ENCODE measurements at regions not wholly inside any gene's neighbourhood (a gene's known extent, or its start where the extent isn't known, plus 50 kb on each side); places are given as distances from the start of the nearest gene placed in this dataset.

GRCh38 chr15:37581866-37582532 is 352.4 kb upstream of the TMCO5A start:
- Histone ChIP-seq H3K4me3 (ENCODE audit: low read length) (no peak overlapping the region), H3K27ac (ENCODE audit: low read depth, low read length) (no peak overlapping the region), H3K36me3 (ENCODE audit: insufficient read depth, low read length) (no peaks in the 10 kb centered on the region), H3K27me3 (ENCODE audit: insufficient read depth, low read length) (no peaks in the 10 kb centered on the region), H3K9me3 (ENCODE audit: insufficient read depth, low read depth, low read length) (peaks cover 19% of the 10 kb centered on the region), H3K9ac (ENCODE audit: low read depth, low read length) (no peak overlapping the region), H3K4me1 (ENCODE audit: insufficient read depth, low read length) (no peaks in the 10 kb centered on the region)
- 96% methylated on average over 25 of the region's 25 CpGs for WGBS

- Histone ChIP-seq H3K9me3 (ENCODE audit: insufficient read depth, low read depth, low read length) (peaks cover 19% of the 10 kb centered on the region), H3K9ac (ENCODE audit: low read depth, low read length) (no peak overlapping the region), H3K27ac (ENCODE audit: low read depth, low read length) (no peak overlapping the region), H3K4me3 (ENCODE audit: low read length) (no peak overlapping the region), H3K27me3 (ENCODE audit: insufficient read depth, low read length) (no peaks in the 10 kb centered on the region), H3K4me1 (ENCODE audit: insufficient read depth, low read length) (no peaks in the 10 kb centered on the region), H3K36me3 (ENCODE audit: insufficient read depth, low read length) (no peaks in the 10 kb centered on the region)
- 94% methylated on average over 5 of the region's 5 CpGs for WGBS
Observed at GRCh38 chr15:37582852-37583251, 351.6 kb upstream of the TMCO5A start.

DNA sequence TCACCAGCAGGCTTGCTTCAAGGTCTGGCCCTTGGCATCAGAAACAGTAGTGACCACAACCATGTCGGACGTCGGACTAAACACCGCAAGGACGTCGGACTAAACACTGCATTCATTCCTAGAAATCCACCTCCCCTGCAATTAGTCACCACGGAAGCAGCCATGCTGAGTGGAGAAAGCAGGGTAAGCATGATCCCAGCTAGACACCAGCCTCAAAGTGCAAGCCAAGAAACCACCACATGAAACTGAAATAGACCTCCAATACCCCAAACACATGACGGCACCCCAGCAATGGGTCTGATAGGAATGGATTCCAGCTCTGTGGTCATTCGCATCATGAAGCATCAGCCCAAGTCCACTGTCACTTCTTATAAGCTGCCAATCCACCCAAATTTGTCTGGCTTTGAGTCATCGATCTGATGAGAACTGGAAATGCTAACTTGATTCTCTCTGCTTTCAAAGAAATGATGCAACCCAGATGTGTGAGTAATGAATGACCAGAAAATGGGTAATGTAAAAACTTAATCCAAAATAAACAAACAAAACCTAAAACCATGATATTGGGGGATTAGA is 348.3 kb upstream of the TMCO5A start:
- no peaks in the 10 kb centered on the region for H3K27me3 ChIP-seq (ENCODE audit: insufficient read depth, low read length)
- no peaks in the 10 kb centered on the region for H3K4me1 ChIP-seq (ENCODE audit: insufficient read depth, low read length)
- no peaks in the 10 kb centered on the region for H3K36me3 ChIP-seq (ENCODE audit: insufficient read depth, low read length)
- H3K9me3 ChIP-seq (ENCODE audit: insufficient read depth, low read depth, low read length): peaks cover 19% of the 10 kb centered on the region
- 94% methylated on average over 10 of the region's 10 CpGs for WGBS
- H3K4me3 ChIP-seq (ENCODE audit: low read length): no peak overlapping the region
- no peak overlapping the region for H3K9ac ChIP-seq (ENCODE audit: low read depth, low read length)
- H3K27ac ChIP-seq (ENCODE audit: low read depth, low read length): no peak overlapping the region

DNA sequence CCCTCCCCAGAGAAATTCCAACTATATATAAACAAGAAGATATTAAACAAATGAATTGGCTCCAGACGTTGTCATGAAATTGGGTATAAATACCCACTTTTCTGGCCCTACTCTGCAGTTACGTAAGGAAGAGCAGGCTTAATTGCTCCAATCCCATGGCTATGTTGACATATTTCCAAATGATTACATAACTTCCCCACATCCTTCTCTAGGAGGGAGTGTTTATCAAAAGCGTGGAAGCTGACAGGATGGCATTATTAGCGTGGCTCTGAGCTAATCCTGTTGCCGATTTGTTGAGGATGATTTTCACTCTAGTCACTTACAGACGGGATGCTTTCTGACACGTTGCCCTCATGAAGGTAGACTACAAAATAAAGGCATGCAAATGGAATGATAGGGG is 347.5 kb upstream of the TMCO5A start:
- Histone ChIP-seq H3K36me3 (ENCODE audit: insufficient read depth, low read length) (no peaks in the 10 kb centered on the region), H3K4me1 (ENCODE audit: insufficient read depth, low read length) (no peaks in the 10 kb centered on the region), H3K27ac (ENCODE audit: low read depth, low read length) (no peak overlapping the region), H3K9ac (ENCODE audit: low read depth, low read length) (no peak overlapping the region), H3K9me3 (ENCODE audit: insufficient read depth, low read depth, low read length) (peaks cover 13% of the 10 kb centered on the region), H3K4me3 (ENCODE audit: low read length) (no peak overlapping the region), H3K27me3 (ENCODE audit: insufficient read depth, low read length) (no peaks in the 10 kb centered on the region)
- 93% methylated on average over 7 of the region's 7 CpGs for WGBS

DNA sequence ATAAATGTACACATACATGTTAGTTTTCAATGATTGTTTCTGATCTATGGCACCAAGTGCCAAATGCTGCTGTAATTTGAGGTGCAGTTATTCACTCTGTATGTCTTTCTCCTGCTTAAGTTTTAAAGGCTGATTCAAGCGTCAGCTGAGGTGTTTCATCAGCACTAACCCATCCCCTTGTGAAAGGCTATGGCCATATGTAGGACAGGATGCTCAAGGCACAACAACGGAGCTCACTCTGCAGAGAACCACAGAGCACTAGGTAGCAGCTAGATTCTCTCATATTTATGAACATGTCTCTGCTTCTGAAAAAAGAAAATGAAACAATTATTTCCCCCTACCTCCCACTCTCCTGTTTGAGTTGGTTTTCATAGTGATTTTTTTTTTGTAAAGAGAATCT is 340.0 kb upstream of the TMCO5A start:
- no peak overlapping the region for H3K9ac ChIP-seq (ENCODE audit: low read depth, low read length)
- WGBS: 85% methylated on average over 2 of the region's 2 CpGs
- no peak overlapping the region for H3K4me3 ChIP-seq (ENCODE audit: low read length)
- H3K9me3 ChIP-seq (ENCODE audit: insufficient read depth, low read depth, low read length): no peaks in the 10 kb centered on the region
- H3K27me3 ChIP-seq (ENCODE audit: insufficient read depth, low read length): no peaks in the 10 kb centered on the region
- no peaks in the 10 kb centered on the region for H3K36me3 ChIP-seq (ENCODE audit: insufficient read depth, low read length)
- H3K27ac ChIP-seq (ENCODE audit: low read depth, low read length): no peak overlapping the region
- H3K4me1 ChIP-seq (ENCODE audit: insufficient read depth, low read length): no peaks in the 10 kb centered on the region

- no peak overlapping the region for H3K27ac ChIP-seq (ENCODE audit: low read depth, low read length)
- WGBS: 94% methylated on average over 4 of the region's 4 CpGs
Observed at GRCh38 chr15:37595426-37595970, 338.9 kb upstream of the TMCO5A start.

DNA sequence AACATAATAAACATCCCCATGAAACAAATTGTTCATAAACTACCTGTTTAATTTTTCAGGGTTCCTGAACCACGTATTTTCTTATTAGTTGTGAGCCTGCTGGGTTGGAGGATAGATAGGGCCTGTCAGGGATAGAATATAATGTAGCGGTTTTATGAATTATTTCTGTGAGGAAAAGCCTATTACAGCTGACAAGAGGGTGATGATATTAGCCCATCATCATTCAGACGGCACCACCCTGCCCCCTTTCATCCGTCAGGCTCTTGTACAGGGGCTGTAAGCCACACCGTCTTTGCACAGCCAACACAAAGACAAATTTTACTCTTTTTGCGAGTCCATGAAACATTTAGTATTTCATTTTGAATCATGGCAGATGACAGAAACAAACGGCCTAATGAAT is 335.3 kb upstream of the TMCO5A start:
- no peak overlapping the region for H3K9ac ChIP-seq (ENCODE audit: low read depth, low read length)
- H3K9me3 ChIP-seq (ENCODE audit: insufficient read depth, low read depth, low read length): no peaks in the 10 kb centered on the region
- WGBS: 96% methylated on average over 7 of the region's 7 CpGs
- H3K4me3 ChIP-seq (ENCODE audit: low read length): no peak overlapping the region
- H3K27ac ChIP-seq (ENCODE audit: low read depth, low read length): no peak overlapping the region
- H3K27me3 ChIP-seq (ENCODE audit: insufficient read depth, low read length): no peaks in the 10 kb centered on the region
- H3K36me3 ChIP-seq (ENCODE audit: insufficient read depth, low read length): no peaks in the 10 kb centered on the region
- H3K4me1 ChIP-seq (ENCODE audit: insufficient read depth, low read length): no peaks in the 10 kb centered on the region

More at GRCh38 chr15:37595426-37595970, 338.9 kb upstream of the TMCO5A start:
- Histone ChIP-seq H3K9me3 (ENCODE audit: insufficient read depth, low read depth, low read length) (no peaks in the 10 kb centered on the region), H3K4me3 (ENCODE audit: low read length) (no peak overlapping the region), H3K27me3 (ENCODE audit: insufficient read depth, low read length) (no peaks in the 10 kb centered on the region), H3K9ac (ENCODE audit: low read depth, low read length) (no peak overlapping the region), H3K36me3 (ENCODE audit: insufficient read depth, low read length) (no peaks in the 10 kb centered on the region), H3K4me1 (ENCODE audit: insufficient read depth, low read length) (no peaks in the 10 kb centered on the region)

DNA sequence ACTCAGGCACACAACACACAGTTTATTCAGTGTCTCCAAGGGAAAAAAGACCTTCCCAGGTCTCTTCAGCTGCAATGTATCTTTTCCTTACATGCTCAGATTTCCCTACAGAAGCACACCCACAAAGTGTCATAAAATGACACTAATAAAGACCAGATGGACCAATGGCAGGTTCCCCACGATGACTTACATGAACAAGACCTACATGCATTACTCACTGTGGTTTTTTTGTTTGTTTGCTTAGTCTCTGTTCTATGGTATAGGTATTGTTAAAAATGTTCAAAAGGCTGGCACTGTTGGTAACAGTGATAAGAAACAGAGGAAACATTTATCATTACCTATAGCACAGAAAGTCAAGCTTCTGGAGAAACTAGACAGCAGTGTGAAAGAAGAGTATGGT is 318.2 kb upstream of the TMCO5A start:
- Histone ChIP-seq H3K9ac (ENCODE audit: low read depth, low read length) (no peak overlapping the region), H3K27me3 (ENCODE audit: insufficient read depth, low read length) (no peaks in the 10 kb centered on the region), H3K36me3 (ENCODE audit: insufficient read depth, low read length) (no peaks in the 10 kb centered on the region), H3K4me1 (ENCODE audit: insufficient read depth, low read length) (no peaks in the 10 kb centered on the region), H3K9me3 (ENCODE audit: insufficient read depth, low read depth, low read length) (no peaks in the 10 kb centered on the region), H3K27ac (ENCODE audit: low read depth, low read length) (no peak overlapping the region), H3K4me3 (ENCODE audit: low read length) (no peak overlapping the region)
- 100% methylated on average over 1 of the region's 1 CpG for WGBS

DNA sequence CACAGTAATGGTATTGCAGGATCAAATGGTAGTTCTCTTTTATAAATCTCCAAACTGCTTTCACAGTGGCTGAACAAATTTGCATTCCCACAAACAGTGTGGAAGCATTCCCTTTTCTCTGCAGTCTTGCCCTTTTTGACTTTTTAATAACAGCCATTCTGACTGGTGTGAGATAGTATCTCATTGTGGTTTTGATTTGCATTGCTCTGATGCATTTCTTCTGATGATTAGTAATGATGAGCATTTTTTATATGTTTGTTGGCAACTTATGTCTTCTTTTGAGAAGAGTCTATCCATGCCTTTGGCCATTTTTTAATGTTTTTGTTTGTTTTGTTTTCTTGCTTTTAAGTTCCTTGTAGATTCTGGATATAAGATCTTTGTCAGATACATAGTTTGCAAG is 316.1 kb upstream of the TMCO5A start:
- Histone ChIP-seq H3K36me3 (ENCODE audit: insufficient read depth, low read length) (no peaks in the 10 kb centered on the region), H3K4me3 (ENCODE audit: low read length) (no peak overlapping the region), H3K27me3 (ENCODE audit: insufficient read depth, low read length) (no peaks in the 10 kb centered on the region), H3K9me3 (ENCODE audit: insufficient read depth, low read depth, low read length) (no peaks in the 10 kb centered on the region), H3K27ac (ENCODE audit: low read depth, low read length) (no peak overlapping the region), H3K4me1 (ENCODE audit: insufficient read depth, low read length) (no peaks in the 10 kb centered on the region), H3K9ac (ENCODE audit: low read depth, low read length) (no peak overlapping the region)

DNA sequence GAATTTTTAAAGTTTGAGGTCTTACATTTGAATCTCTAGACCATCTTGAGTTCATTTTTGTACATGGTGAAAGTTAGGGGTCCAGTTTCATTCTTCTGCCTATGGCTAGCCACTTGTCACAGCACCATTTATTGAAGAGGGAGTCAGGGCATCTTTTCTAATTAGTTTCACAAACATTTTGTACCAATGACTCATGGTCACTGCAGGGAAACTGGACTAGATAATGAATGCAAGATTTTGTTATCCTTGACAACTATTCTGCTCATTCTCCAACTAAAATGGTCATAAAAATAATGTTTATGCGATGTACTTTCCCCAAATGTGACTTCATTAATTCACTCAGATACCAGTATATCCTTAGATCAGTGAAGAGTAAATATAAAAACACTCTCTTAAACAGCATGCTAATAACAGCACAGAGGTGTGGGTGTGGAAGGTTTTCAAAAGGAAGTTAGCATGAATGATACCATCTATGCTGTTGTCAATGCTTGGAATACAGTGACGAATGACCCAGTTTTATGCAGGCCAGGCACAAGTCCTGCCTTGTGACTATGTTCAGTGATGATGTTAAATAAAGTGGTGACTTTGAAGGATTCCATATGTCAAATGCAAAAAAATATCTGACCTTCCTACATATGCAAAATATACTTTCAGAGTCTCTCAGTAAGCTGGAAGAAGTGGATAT is 314.9 kb upstream of the TMCO5A start:
- Histone ChIP-seq H3K27ac (ENCODE audit: low read depth, low read length) (no peak overlapping the region), H3K27me3 (ENCODE audit: insufficient read depth, low read length) (no peaks in the 10 kb centered on the region), H3K36me3 (ENCODE audit: insufficient read depth, low read length) (no peaks in the 10 kb centered on the region), H3K4me1 (ENCODE audit: insufficient read depth, low read length) (no peaks in the 10 kb centered on the region), H3K9ac (ENCODE audit: low read depth, low read length) (no peak overlapping the region), H3K4me3 (ENCODE audit: low read length) (no peak overlapping the region), H3K9me3 (ENCODE audit: insufficient read depth, low read depth, low read length) (no peaks in the 10 kb centered on the region)
- 94% methylated on average over 1 of the region's 2 CpGs for WGBS

DNA sequence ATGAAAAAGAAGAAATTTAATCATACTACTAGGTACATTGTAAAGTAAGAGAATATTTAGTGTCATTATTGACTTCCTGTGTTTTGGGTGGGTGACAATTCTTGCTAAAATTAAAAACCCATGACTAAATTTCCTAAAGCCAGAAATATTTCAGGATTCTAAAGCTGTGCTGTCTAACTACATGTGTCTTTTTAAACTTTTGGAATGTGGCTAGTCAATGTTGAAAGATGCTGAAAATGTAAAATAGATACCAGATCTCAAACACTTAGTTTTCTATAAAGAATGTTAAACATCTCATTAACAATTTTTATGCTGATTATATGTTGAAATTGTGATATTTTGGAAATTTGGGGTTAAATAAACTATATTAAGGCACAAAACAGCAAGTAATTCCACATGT is 308.9 kb upstream of the TMCO5A start:
- Histone ChIP-seq H3K27me3 (ENCODE audit: insufficient read depth, low read length) (no peaks in the 10 kb centered on the region), H3K36me3 (ENCODE audit: insufficient read depth, low read length) (no peaks in the 10 kb centered on the region), H3K4me1 (ENCODE audit: insufficient read depth, low read length) (no peaks in the 10 kb centered on the region), H3K27ac (ENCODE audit: low read depth, low read length) (no peak overlapping the region), H3K9ac (ENCODE audit: low read depth, low read length) (no peak overlapping the region), H3K9me3 (ENCODE audit: insufficient read depth, low read depth, low read length) (no peaks in the 10 kb centered on the region), H3K4me3 (ENCODE audit: low read length) (no peak overlapping the region)
